ENCODE measurements at regions not wholly inside any gene's neighbourhood (a gene's known extent, or its start where the extent isn't known, plus 50 kb on each side); places are given as distances from the start of the nearest gene placed in this dataset.

DNA sequence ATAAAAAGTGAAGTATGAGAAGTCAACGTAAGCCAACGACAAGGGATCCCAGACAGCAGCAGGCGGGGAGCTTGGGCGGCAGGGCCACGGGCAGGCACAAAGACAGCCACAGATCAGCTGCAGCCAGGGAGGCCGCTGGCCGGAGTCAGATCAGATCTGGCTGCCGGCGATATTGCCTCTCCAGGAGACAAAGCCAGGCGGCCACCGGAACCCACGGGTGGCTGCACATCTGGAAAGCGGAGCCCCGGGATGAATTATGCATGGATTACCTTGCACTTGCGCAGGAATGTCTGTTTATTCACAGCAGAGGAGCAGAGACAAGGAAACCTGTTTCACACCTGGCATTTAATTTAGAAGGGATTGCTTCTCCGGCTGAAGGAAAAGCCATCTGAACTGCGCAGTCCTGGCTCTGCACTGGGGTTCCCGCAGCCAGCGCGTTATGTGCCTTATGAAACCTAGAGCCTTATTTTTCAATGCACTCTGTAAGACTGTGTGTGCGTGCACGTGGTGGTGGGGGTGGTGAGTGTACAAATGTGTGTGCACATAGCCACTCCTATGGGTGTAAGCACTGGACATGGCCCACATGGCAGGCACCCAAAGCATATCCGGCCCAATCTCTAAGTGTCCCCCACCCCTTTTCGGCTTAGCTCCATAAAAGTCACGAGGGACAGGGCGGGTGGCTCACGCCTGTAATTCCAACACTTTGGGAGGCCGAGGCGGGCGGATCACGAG lies 427.8 kb upstream of the MCTP2 start:
- H3K4me3 ChIP-seq (ENCODE audit: low read length in 3 of 3): no peak overlapping the region
- no peak overlapping the region for H3K27ac ChIP-seq (ENCODE audit: low read depth in 2 of 2, low read length in 2 of 2)
- H3K9me3 ChIP-seq (ENCODE audit: control insufficient read depth in 2 of 3, insufficient read depth in 1 of 3, low read length in 3 of 3): no peaks in the 10 kb centered on the region
- TF ChIP-seq, protein P1, sequence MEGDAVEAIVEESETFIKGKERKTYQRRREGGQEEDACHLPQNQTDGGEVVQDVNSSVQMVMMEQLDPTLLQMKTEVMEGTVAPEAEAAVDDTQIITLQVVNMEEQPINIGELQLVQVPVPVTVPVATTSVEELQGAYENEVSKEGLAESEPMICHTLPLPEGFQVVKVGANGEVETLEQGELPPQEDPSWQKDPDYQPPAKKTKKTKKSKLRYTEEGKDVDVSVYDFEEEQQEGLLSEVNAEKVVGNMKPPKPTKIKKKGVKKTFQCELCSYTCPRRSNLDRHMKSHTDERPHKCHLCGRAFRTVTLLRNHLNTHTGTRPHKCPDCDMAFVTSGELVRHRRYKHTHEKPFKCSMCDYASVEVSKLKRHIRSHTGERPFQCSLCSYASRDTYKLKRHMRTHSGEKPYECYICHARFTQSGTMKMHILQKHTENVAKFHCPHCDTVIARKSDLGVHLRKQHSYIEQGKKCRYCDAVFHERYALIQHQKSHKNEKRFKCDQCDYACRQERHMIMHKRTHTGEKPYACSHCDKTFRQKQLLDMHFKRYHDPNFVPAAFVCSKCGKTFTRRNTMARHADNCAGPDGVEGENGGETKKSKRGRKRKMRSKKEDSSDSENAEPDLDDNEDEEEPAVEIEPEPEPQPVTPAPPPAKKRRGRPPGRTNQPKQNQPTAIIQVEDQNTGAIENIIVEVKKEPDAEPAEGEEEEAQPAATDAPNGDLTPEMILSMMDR (IDR thresholded peaks at IDR 0.05; ENCODE audit: borderline replicate concordance, extremely low read depth, insufficient read depth): no peak
- intact Hi-C loops (cut with DNase I): no loop called here
- no peaks in the 10 kb centered on the region for H3K36me3 ChIP-seq (ENCODE audit: control insufficient read depth in 2 of 3, insufficient read depth in 3 of 3, low read length in 3 of 3)
- FAIRE-seq: no peak
- no peaks in the 10 kb centered on the region for H3K4me1 ChIP-seq (ENCODE audit: control insufficient read depth in 2 of 3, insufficient read depth in 2 of 3, low read depth in 1 of 3, low read length in 3 of 3)
- peak; percentile 74 to 84 (median 80) for DNase-seq
- no peaks in the 10 kb centered on the region for H3K27me3 ChIP-seq (ENCODE audit: control insufficient read depth, insufficient read depth, low read length)
- no peak overlapping the region for H3K9ac ChIP-seq (ENCODE audit: low read length in 3 of 3)

DNA sequence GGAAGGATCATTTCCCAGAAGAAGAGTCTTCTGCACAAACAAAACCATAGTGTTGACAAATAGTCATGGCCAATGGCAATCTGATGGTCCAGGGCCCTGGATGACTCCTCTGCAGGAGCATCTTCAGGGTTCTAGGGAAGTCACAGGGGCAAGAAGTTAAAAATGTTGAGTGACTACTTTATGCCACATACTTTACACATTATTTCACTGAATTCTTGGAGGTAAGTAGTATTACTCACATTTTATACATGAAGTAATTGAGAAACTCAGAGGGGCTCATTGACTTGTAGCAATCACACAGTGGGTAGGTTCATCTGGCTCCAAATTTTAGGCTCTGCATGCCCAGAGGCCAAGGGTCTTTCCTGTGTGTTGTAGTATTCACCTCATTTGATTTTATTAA lies 430.2 kb upstream of the MCTP2 start:
- no peak for FAIRE-seq

DNA sequence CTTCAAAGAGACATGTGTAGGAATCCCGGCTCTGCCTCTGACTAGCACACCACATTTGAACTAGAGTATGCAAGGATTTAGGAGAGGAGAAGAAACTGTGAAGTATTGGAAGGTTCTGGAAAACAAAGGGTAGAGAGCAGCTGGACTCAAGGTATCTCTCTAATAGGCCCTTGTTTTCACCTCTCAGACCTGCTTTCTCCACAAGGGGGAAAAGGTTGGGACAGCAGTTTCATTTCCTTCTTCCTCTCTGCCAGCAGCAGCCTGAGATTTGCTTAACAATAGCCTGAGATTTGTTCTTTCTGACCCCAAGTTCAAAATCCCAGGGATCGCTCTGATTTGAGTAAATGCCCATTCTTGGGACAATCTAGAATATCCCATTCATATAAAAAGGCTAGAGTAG lies 430.6 kb upstream of the MCTP2 start:
- H3K27ac ChIP-seq (ENCODE audit: low read depth in 2 of 2, low read length in 2 of 2): no peak overlapping the region
- no peaks in the 10 kb centered on the region for H3K27me3 ChIP-seq (ENCODE audit: control insufficient read depth, insufficient read depth, low read length)
- no peak for DNase-seq
- TF ChIP-seq, protein P1 (IDR thresholded peaks at IDR 0.05; ENCODE audit: borderline replicate concordance, extremely low read depth, insufficient read depth): no peak
- H3K9me3 ChIP-seq (ENCODE audit: control insufficient read depth in 2 of 3, insufficient read depth in 1 of 3, low read length in 3 of 3): no peaks in the 10 kb centered on the region
- no peak for FAIRE-seq
- no peak overlapping the region for H3K9ac ChIP-seq (ENCODE audit: low read length in 3 of 3)
- no peaks in the 10 kb centered on the region for H3K36me3 ChIP-seq (ENCODE audit: control insufficient read depth in 2 of 3, insufficient read depth in 3 of 3, low read length in 3 of 3)
- intact Hi-C loops (cut with DNase I): no loop called here
- no peaks in the 10 kb centered on the region for H3K4me1 ChIP-seq (ENCODE audit: control insufficient read depth in 2 of 3, insufficient read depth in 2 of 3, low read depth in 1 of 3, low read length in 3 of 3)
- no peak overlapping the region for H3K4me3 ChIP-seq (ENCODE audit: low read length in 3 of 3)

More for the DNA sequence above, 430.2 kb upstream of the MCTP2 start:
- H3K9ac ChIP-seq (ENCODE audit: low read length in 3 of 3): no peak overlapping the region
- no peak overlapping the region for H3K4me3 ChIP-seq (ENCODE audit: low read length in 3 of 3)
- H3K27me3 ChIP-seq (ENCODE audit: control insufficient read depth, insufficient read depth, low read length): no peaks in the 10 kb centered on the region
- DNase-seq: no peak
- no peaks in the 10 kb centered on the region for H3K36me3 ChIP-seq (ENCODE audit: control insufficient read depth in 2 of 3, insufficient read depth in 3 of 3, low read length in 3 of 3)
- no peaks in the 10 kb centered on the region for H3K4me1 ChIP-seq (ENCODE audit: control insufficient read depth in 2 of 3, insufficient read depth in 2 of 3, low read depth in 1 of 3, low read length in 3 of 3)
- TF ChIP-seq, protein P1 (IDR thresholded peaks at IDR 0.05; ENCODE audit: borderline replicate concordance, extremely low read depth, insufficient read depth): no peak
- no peak overlapping the region for H3K27ac ChIP-seq (ENCODE audit: low read depth in 2 of 2, low read length in 2 of 2)
- H3K9me3 ChIP-seq (ENCODE audit: control insufficient read depth in 2 of 3, insufficient read depth in 1 of 3, low read length in 3 of 3): no peaks in the 10 kb centered on the region
- intact Hi-C loops (cut with DNase I): no loop called here

DNA sequence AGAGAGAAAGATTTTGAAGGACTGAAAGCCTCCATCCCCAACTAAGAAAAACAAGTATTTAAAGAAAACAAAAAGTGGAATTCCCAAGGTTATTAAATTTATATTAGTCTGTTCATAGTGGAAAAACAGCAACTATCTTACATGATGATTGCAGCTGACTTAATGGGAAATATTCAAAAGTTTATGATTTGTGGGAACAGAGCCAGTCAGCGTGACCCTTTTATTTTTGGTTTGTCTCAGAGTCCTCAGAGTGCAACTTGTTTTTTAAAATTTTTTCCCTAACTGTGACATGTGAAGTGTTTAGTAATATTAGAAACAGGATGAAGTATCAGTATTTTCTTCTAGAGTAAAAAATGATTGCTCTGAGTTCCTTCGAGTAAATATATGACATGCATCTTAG lies 441.9 kb upstream of the MCTP2 start:
- FAIRE-seq: no peak
- TF ChIP-seq, protein P1 (IDR thresholded peaks at IDR 0.05; ENCODE audit: borderline replicate concordance, extremely low read depth, insufficient read depth): no peak
- Histone ChIP-seq H3K4me1 (ENCODE audit: control insufficient read depth in 2 of 3, insufficient read depth in 2 of 3, low read depth in 1 of 3, low read length in 3 of 3) (no peaks in the 10 kb centered on the region), H3K9ac (ENCODE audit: low read length in 3 of 3) (no peak overlapping the region), H3K9me3 (ENCODE audit: control insufficient read depth in 2 of 3, insufficient read depth in 1 of 3, low read length in 3 of 3) (no peaks in the 10 kb centered on the region), H3K4me3 (ENCODE audit: low read length in 3 of 3) (no peak overlapping the region), H3K27ac (ENCODE audit: low read depth in 2 of 2, low read length in 2 of 2) (no peak overlapping the region), H3K36me3 (ENCODE audit: control insufficient read depth in 2 of 3, insufficient read depth in 3 of 3, low read length in 3 of 3) (no peaks in the 10 kb centered on the region), H3K27me3 (ENCODE audit: control insufficient read depth, insufficient read depth, low read length) (no peaks in the 10 kb centered on the region)
- no peak for DNase-seq
- intact Hi-C loops (cut with DNase I): no loop called here

Measured in kidney (tissue), 13 donors.